Ovary (tissue), 3 donors: ENCODE measurements at regions not wholly inside any gene's neighbourhood (a gene's known extent, or its start where the extent isn't known, plus 50 kb on each side); places are given as distances from the start of the nearest gene placed in this dataset.

ENCODE experiments used
- CTCF ChIP-seq, 3 donors: fragments of 450-650 bp in 2 of 3; fragments of 200-600 bp in 1 of 3; IDR thresholded peaks; one replicate each; pipeline versions ENCODE4 v1.5.1 to v1.8.0; 2016 to 2022; ENCODE audit warnings: antibody characterized with exemption in 3 of 3, mild to moderate bottlenecking in 1 of 3
- EP300 ChIP-seq: sonication (generic); formaldehyde crosslinking; IDR thresholded peaks from one replicate; pipeline ENCODE4 v1.6.1; 2017; ENCODE audit warnings: antibody characterized with exemption
- POLR2A ChIP-seq: fragments of 450-650 bp; IDR thresholded peaks from one replicate; pipeline ENCODE4 v1.6.1; 2017; ENCODE audit warnings: antibody characterized with exemption, mild to moderate bottlenecking, moderate library complexity
- donor health status: DM: no; HTN: no; CAD: no.

GRCh38 chr4:14053291-14053690 is 425.8 kb upstream of the BOD1L1 start:
- no peak for TF ChIP-seq POLR2A
- TF ChIP-seq CTCF (IDR thresholded peaks at IDR 0.05) = no peak
- TF ChIP-seq EP300 = no peak
